Eye (tissue), 1 donor: ENCODE measurements at regions not wholly inside any gene's neighbourhood (a gene's known extent, or its start where the extent isn't known, plus 50 kb on each side); places are given as distances from the start of the nearest gene placed in this dataset.

Experiments used
- DNase-seq: peaks from one replicate; pipeline ENCODE4 v3.0.0-alpha.2; 2015

- DNase-seq: peak; percentile 0
These were observed 79.6 kb upstream of the SPANXN2 start for GRCh38 chrX:143800150-143800549.

- peak; percentile 26 for DNase-seq
These were observed 67.7 kb upstream of the SPANXN2 start for GRCh38 chrX:143788265-143788664.

GRCh38 chrX:143787341-143787740, 66.8 kb upstream of the SPANXN2 start:
- DNase-seq: no peak

- DNase-seq: no peak
These were observed 60.6 kb upstream of the SPANXN2 start for GRCh38 chrX:143781103-143781502.
